ENCODE measurements at regions not wholly inside any gene's neighbourhood (a gene's known extent, or its start where the extent isn't known, plus 50 kb on each side); places are given as distances from the start of the nearest gene placed in this dataset.

- TF ChIP-seq, protein P1, sequence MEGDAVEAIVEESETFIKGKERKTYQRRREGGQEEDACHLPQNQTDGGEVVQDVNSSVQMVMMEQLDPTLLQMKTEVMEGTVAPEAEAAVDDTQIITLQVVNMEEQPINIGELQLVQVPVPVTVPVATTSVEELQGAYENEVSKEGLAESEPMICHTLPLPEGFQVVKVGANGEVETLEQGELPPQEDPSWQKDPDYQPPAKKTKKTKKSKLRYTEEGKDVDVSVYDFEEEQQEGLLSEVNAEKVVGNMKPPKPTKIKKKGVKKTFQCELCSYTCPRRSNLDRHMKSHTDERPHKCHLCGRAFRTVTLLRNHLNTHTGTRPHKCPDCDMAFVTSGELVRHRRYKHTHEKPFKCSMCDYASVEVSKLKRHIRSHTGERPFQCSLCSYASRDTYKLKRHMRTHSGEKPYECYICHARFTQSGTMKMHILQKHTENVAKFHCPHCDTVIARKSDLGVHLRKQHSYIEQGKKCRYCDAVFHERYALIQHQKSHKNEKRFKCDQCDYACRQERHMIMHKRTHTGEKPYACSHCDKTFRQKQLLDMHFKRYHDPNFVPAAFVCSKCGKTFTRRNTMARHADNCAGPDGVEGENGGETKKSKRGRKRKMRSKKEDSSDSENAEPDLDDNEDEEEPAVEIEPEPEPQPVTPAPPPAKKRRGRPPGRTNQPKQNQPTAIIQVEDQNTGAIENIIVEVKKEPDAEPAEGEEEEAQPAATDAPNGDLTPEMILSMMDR (IDR thresholded peaks at IDR 0.05; ENCODE audit: insufficient read depth, low read length, poor library complexity, severe bottlenecking), result no peak
- TF ChIP-seq EZH2phosphoT487 (conservative IDR thresholded peaks at IDR 0.05; ENCODE audit: low read length), result no peak
- Histone ChIP-seq H3K4me2 (ENCODE audit: low read depth, low read length, poor library complexity, severe bottlenecking) (no peak overlapping the region), H2AFZ (ENCODE audit: low read depth, low read length, severe bottlenecking) (no peak overlapping the region)
These were observed 106.6 kb downstream of the BTG1 start for GRCh38 chr12:92039046-92039445.

DNA sequence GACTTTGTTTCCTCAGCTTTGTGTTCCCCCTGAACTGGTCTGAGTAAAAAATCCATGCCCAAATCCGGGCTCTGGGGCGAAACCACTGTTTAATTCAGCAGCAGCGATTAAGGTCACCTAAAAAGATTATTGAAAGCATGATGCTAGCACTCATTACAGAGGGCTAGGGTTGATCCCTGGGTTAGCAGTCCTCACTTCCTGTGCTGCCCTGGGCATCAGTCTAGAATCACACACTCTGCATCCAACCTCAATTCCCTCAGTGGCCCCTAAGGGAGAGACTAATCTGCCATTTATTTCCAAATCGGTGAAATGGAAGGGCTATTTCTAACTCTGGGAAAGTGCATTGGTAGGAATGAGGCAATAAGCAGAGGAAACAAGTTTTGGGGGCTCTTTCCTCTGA, 107.2 kb downstream of the BTG1 start:
- Histone ChIP-seq H2AFZ (ENCODE audit: low read depth, low read length, severe bottlenecking) (no peak overlapping the region), H3K27me3 (ENCODE audit: low read length) (no peaks in the 10 kb centered on the region), H3K9ac (ENCODE audit: low read length) (no peak overlapping the region), H3F3A (ENCODE audit: insufficient read depth) (no peaks in the 10 kb centered on the region), H3K4me2 (ENCODE audit: low read depth, low read length, poor library complexity, severe bottlenecking) (no peak overlapping the region), H4K20me1 (ENCODE audit: low read depth, low read length) (no peaks in the 10 kb centered on the region), H3K79me2 (ENCODE audit: insufficient read depth, low read length) (no peaks in the 10 kb centered on the region), H3K4me3 (ENCODE audit: insufficient read depth, low read length, poor library complexity, severe bottlenecking) (no peak overlapping the region), H3K9me3 (ENCODE audit: insufficient read depth, low read length) (no peaks in the 10 kb centered on the region), H3K27ac (ENCODE audit: low read depth, low read length) (no peak overlapping the region), H3K36me3 (ENCODE audit: low read length) (no peaks in the 10 kb centered on the region), H3K9me2 (replicated peaks; ENCODE audit: insufficient read depth, low read length) (no peaks in the 10 kb centered on the region)
- TF ChIP-seq EZH2phosphoT487 (conservative IDR thresholded peaks at IDR 0.05; ENCODE audit: low read length), result no peak
- TF ChIP-seq, protein P1 (IDR thresholded peaks at IDR 0.05; ENCODE audit: insufficient read depth, low read length, poor library complexity, severe bottlenecking), result no peak

More at GRCh38 chr12:92039046-92039445, 106.6 kb downstream of the BTG1 start:
- Histone ChIP-seq H3K27ac (ENCODE audit: low read depth, low read length) (no peak overlapping the region), H3K9me3 (ENCODE audit: insufficient read depth, low read length) (no peaks in the 10 kb centered on the region), H3K4me3 (ENCODE audit: insufficient read depth, low read length, poor library complexity, severe bottlenecking) (no peak overlapping the region), H3K9ac (ENCODE audit: low read length) (no peak overlapping the region), H3F3A (ENCODE audit: insufficient read depth) (no peaks in the 10 kb centered on the region), H3K9me2 (replicated peaks; ENCODE audit: insufficient read depth, low read length) (no peaks in the 10 kb centered on the region), H3K79me2 (ENCODE audit: insufficient read depth, low read length) (no peaks in the 10 kb centered on the region), H4K20me1 (ENCODE audit: low read depth, low read length) (no peaks in the 10 kb centered on the region), H3K36me3 (ENCODE audit: low read length) (no peaks in the 10 kb centered on the region), H3K27me3 (ENCODE audit: low read length) (no peaks in the 10 kb centered on the region)

DNA sequence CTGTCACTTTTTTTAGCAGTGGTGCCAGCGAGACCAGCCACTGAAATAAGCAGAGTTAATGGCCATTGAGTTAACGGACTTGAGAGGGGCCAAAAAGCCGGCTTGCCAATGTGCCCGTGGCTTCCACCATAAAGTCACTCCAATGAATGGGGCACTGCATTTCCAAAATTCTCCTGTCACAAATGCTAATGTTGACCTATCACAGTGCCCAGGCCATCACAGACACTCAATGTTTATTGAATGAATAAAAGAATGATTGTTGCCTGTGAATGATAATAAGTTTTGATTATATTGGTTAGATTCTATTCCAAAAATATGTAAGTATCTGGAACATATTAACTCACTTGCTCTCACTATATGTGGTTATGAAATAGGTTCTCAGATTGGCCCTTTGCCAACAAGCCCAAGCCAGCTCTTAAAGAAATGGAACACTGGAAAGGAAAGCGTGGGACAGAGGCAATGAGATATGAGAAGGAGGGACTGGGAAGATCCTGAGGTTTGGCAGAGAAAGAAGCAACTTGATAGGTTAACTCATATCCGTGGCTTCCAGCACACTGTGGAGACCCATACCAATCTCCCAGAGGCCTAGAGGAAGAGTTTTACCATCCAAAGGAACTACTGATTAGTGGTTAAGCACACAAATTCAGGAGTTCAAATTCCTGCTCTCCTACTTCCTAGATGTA, 108.7 kb downstream of the BTG1 start:
- no peaks in the 10 kb centered on the region for H3K9me2 ChIP-seq (replicated peaks; ENCODE audit: insufficient read depth, low read length)
- no peak overlapping the region for H3K9ac ChIP-seq (ENCODE audit: low read length)
- H3K9me3 ChIP-seq (ENCODE audit: insufficient read depth, low read length), result no peaks in the 10 kb centered on the region
- no peaks in the 10 kb centered on the region for H3K36me3 ChIP-seq (ENCODE audit: low read length)
- no peaks in the 10 kb centered on the region for H4K20me1 ChIP-seq (ENCODE audit: low read depth, low read length)
- H3K4me2 ChIP-seq (ENCODE audit: low read depth, low read length, poor library complexity, severe bottlenecking), result no peak overlapping the region
- no peaks in the 10 kb centered on the region for H3K27me3 ChIP-seq (ENCODE audit: low read length)
- H2AFZ ChIP-seq (ENCODE audit: low read depth, low read length, severe bottlenecking), result no peak overlapping the region
- no peak for TF ChIP-seq EZH2phosphoT487 (conservative IDR thresholded peaks at IDR 0.05; ENCODE audit: low read length)
- TF ChIP-seq, protein P1 (IDR thresholded peaks at IDR 0.05; ENCODE audit: insufficient read depth, low read length, poor library complexity, severe bottlenecking), result no peak
- H3K27ac ChIP-seq (ENCODE audit: low read depth, low read length), result no peak overlapping the region
- H3K4me3 ChIP-seq (ENCODE audit: insufficient read depth, low read length, poor library complexity, severe bottlenecking), result no peak overlapping the region
- no peaks in the 10 kb centered on the region for H3K79me2 ChIP-seq (ENCODE audit: insufficient read depth, low read length)
- no peaks in the 10 kb centered on the region for H3F3A ChIP-seq (ENCODE audit: insufficient read depth)

Measured in SU-DHL-6 (cell line).